ENCODE measurements at regions not wholly inside any gene's neighbourhood (a gene's known extent, or its start where the extent isn't known, plus 50 kb on each side); places are given as distances from the start of the nearest gene placed in this dataset.
"Not testable (repeated sequence)": the region's sequence is repeated elsewhere in the genome, so short reads cannot be mapped to it uniquely, and the experiment has no call there.

DNA sequence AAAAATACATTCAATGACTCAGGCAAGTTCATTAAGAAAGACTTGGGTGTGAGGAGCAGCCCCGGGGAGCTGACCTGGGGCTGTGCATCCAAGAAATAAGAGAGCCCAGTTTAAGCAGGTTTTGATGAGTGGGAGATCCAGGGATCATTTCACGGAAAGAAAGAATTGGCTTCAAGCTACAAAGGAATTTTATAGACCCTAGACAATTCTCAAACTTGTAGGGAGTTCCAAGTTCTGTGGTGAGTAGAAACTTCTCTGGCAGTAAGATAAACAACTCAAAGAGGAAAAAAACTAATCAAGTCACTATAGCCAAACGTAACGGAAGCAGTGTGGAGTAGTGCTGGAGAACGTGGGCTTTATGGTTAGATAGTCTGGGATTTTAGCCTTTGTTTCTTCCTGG lies 175.7 kb upstream of the DDHD1 start:
- no peak for DNase-seq

DNA sequence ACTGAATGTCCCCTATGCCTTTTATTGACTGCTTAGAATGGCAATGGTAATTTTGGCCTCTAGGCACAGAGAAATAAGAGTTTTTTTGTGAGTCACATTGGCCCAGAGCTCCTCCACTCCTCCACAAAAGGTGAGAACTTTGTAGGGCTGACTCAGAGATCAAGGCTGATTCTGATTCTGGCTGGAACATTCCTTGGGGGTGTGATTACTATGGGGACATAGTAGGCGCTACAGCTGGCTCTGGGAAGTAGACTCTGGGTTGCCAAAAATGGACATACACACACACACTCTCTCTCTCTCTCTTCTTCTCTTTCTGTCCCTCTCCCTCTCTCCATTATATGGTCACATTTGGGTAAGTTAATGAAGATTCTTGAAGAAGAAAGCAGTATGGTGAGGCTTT lies 174.6 kb upstream of the DDHD1 start:
- DNase-seq: no peak

DNA sequence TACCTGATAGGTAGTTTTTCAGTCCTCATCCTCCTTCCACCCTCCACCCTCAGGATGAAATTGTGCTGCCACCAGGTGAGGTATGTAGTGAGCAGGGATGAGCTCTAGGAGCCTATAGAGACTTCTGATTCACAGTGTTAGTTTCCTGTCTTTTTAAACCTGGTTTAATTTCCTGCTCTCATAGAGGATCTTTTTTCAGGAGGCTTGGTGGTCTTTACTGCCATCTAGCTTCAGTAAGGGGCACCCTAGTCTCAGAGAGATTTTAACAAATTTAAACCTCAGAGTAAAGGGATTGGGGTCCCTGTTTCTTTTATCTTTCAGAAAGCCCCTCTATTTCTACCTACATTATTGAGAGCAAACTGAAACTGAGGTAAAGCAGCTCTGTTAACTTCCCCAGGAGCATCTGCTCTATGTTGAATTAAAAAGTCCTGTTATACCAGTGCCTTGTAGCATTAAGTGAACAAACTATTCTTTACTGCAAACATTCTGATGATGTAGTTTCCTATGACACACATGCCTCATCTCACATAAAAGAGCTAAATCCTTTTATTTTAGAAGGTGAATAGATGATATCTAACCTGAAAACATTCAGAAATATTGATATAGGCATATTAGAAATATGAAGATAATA lies 172.2 kb upstream of the DDHD1 start:
- no peak for DNase-seq

DNA sequence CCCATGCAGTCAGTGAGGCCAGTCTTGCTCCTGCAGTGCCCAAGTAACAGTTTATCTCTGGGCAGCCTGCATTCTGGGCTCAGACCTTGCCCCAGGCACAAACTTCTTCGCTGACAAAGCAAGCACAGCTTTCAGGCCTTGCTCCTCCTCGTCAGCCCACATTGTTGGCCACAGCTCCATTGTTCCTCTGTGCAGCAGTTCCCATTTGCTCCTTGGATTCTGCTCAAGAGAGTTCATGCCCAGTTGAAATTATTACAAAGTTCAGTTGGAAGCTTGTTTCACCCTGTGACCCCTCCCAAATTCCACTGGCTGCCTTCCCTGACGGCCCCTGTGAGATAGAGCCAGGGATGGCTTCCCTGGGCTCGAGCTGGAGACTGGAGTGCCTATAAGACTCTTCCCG lies 163.4 kb upstream of the DDHD1 start:
- no peak for DNase-seq

DNA sequence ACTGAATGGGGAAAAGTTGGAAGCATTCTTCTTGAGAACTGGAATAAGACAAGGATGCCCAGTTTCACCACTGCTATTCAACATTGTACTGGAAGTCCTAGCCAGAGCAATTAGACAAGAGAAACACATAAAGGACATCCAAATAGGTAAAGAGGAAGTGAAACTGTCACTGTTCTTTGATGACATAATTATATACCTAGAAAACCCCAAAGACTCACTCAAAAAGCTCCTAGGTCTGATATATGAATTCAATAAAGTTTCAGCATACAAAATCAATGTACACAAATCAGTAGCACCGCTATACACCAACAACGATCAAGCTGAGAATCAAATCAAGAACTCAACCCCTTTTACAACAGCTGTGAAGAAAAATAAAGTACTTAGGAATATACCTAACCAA lies 157.3 kb upstream of the DDHD1 start:
- no peak for DNase-seq

DNA sequence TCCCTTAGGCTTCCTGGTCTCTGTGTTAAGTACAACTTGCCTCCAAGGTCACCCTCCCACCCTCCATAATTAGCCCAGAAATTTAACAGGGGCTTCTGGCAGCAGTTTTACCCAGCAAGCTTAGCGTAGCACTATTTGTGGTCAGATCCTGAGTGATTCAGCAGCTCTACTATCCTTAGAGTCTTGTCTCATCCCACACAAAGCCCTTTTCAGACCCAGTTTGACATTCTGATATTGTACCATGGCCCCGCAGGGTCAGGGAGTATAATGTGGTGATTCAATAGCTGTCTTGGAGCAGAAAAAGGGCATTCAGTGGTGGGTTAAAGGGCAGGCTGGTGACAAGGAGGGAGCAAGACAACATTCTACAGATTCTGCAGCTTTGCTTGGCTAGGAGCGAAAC lies 153.8 kb upstream of the DDHD1 start:
- no peak for DNase-seq

DNA sequence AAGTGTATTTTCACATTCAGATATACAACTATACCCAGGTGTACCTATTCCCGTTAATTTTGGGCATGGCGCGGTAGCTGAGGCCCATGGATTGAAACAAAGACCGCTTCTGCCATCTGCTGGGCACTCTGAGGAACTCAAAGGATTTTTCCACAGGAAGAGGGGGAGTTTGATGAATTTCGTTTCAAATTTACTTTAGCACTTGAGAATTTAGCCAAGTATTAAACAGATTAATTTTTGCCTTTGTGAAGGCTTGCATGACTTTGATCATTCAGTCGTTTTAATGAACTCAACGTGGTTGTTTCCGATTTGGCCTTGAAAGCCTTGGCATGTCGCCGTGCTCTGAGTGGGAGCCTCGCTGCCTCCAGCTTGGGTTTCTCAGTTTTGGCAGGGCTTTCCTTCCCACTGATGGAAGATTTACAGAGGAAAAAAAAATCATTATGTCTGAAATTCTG lies 153.2 kb upstream of the DDHD1 start:
- no peak for DNase-seq

DNA sequence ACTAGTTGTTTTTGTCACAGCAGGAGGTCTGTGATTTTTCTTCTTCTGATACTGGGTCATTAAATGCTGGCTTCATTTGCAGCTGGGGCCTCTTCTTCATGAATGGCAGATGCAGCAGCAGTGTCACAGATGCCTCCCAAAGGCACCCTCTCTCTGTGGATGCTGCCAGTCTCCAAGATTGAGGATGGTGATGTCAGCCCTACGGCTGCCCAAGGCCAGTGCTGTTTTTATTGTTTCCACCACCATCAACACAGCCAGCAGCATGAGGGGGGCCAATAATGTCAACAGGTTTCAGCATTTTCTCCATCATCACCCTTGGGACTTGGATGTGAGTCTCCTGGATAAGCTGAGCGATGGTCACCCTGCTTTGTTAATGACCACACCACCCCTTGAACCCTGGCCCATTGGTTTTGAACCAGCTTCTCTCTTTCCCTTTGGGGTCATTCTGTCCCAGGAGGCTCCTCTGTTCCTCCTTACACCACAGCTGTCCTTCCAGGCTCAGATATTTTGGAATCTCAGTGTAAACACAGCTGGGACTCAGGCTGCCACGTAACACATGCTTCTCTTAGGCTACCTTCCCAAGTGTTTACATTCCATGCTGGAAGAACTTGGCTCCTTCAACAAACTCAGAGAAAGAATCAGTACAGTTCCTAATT lies 151.7 kb upstream of the DDHD1 start:
- DNase-seq: no peak

DNA sequence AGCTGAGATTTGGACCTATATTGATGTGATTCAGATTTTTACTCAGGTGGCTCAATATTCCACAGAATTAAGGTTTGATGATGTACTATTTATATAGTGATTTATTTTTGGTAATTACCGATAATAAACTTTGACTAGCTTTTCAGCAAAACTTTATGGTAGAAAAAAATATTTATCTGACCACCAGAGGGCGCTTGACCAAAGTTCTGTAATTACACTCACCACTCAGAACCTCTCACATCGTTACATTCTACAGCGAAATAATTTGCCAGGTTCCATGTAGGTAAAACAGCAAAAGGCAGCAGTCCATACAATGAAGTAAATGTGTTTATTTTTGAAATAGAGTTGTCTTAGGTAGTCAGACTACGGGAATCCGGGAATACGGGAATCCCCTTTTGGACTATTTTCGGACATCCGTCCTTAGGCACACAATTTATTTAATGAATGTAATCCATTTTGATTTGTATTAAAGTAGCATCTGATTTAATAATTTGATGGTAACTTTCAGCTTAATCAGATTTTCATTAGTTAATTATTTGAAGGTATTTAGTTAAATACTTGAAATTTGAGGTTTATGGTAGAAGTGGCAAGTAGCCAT lies 143.0 kb upstream of the DDHD1 start:
- DNase-seq: no peak

DNA sequence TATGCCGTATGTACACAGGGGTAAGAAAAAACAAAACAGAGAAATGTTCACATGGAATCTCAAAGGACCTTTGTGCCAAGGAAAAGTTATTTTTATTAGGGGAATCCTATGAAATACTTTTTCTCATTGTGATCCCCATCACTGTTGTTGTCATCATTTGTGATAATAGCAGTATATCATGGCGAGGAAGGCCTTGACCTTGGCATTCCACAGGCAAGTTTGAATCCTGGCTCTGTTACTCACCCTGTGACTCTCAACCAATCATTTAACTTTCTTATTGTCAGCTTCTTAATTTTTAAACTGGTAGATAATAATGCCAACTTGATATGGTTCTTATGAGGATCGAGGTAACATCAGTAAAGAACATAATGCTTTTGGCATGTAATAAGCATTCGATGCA lies 142.2 kb upstream of the DDHD1 start:
- no peak for DNase-seq

DNA sequence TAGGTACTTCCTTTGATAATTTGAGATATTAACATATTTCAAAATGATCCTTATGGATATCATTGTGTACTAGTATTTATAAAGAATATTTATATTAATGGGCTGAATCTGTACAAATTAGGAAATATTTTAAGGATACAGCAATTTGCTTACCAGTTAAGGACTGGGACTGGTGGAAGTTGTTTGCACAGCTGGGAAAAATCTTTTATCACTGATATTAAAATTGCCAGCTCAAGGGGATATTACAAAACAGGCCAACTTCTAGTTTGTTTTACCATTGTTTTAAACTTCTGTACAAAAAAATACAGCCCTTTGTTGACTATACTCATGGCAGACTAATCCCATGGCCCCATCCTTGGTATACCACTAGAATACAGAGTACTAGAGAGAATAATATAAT lies 133.2 kb upstream of the DDHD1 start:
- no peak for DNase-seq

DNA sequence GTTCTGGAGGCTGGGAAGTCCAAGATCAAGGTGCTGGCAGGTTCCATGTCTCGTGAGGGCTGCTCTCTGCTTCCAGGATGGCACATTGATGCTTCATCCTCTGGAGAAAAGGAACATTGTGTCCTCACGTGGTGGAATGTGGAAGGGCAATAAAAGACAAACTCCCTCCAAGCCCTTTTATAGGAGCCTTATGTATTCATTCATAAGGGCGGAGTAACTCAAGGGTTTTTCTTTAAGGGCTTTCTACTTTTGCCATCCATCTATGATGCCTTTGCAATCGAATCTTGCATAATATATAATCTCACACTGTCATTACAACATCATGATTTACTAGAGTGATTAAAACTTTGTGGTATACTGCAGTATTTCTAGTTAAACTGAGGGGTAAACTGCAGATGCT lies 132.7 kb upstream of the DDHD1 start:
- DNase-seq: no peak

DNA sequence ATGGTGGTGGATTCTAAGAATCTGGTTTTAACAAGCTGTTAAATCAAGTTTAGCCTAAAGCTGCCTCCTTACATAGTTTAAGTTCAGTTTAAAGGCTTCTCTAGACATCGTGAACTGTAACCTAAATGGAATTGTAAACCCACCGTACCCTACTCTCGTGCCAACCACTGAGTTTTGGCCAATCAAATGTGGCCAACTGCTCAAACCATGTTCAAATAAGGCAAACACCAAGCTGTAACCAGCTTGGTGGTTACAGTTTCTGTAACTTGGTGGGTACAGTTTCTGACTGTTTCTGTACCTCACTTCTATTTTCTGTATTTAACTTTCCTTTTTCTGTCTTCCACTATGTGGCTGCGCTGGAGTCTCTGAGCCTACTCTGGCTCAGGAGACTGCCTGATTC lies 131.9 kb upstream of the DDHD1 start:
- DNase-seq: no peak

DNA sequence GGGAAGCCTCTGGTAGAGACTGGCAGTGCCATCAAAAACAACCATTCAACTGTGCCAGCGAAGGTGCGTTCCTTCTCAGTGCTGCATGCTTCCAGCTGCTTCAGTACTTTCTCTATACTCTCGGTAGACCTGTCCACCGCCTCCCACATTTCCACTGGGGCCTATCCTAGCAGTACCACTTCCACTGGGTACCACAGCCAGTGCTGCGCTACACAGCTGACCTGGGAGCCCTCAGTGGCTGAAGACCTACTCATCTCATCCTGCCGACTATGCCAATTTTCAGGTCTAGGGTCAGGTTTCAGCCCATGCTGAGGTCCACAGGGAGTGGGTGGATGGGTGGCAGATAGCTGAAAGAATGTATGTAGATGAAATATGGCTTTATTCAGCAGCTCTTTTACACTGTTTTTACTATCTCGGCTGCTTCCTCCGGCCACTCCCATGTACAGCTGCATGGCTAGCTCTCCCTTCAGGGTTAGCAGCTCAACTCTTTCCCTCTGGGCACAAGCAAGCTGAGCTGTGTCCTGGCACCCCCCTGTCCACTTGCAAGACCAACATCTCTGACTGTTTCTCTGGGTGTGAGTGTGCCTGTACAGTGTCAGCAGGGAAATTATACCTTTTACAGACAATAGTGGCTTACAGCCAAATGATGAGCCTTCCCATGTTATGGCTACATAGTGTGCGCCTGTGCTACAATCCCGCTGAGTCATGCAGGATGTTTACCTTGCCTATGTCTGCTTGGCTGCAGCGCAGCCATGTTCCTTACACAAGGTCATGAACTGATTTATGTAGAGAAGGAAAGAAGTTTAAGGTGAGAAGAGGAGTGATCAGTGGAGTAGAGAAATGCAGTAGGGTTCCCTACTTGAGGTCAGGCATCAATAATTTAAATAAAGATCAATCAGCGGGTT lies 125.7 kb upstream of the DDHD1 start:
- no peak for DNase-seq

DNA sequence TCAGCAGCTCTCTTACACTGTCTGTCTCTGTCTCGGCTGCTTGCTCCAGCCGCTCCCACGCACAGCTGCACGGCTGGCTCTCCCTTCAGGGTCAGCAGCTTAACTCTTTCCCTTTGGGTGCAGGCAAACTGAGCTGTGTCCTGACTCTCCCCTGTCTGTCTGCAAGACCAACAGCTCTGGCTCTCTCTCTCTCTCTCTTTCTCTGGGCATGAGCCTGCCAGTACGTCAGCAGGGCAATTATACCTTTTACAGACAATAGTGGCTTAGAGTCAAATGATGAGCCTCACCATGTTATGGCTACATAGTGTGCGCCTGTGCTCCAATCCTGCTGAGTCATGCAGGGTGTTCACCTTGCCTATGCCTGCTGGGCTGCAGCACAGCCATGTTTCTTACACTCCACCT lies 120.5 kb upstream of the DDHD1 start:
- no peak for DNase-seq

DNA sequence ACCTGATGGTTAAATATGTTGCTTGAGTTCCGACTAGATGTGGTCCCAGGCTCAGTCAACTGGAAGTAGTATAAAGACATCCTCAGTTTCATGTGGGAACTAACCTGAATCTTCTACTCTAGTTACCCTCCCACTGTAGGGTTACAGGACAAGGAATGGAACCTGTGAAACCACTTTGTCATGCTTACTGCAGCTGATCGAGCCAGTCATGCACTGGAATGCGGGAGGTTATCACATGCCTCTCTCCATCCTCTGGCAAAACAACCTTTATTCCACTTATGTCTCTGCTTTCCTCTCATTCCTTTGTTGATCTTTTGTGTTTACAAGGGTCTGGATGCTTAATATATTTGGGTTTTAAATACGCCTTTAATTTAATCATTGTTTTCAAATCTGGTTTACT lies 111.9 kb upstream of the DDHD1 start:
- no peak for DNase-seq

DNA sequence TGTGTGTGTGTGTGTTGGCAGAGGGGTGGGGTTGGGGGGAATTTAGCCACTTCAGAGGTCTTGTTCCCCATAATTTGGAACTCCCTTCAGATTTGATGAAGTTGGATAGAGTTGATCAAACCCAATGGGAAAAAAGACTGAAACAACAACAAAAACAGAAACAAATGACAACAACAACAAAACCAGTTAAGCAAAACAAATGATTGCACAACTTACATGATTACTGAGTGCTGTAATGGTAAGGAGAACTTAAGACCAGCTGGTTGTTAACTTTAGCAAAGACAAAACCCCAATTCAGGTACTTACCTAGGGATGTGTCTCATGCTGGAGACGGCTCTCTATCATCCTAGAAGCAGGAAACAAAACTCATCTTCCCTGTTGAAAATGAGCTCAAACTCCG lies 107.8 kb upstream of the DDHD1 start:
- no peak for DNase-seq

DNA sequence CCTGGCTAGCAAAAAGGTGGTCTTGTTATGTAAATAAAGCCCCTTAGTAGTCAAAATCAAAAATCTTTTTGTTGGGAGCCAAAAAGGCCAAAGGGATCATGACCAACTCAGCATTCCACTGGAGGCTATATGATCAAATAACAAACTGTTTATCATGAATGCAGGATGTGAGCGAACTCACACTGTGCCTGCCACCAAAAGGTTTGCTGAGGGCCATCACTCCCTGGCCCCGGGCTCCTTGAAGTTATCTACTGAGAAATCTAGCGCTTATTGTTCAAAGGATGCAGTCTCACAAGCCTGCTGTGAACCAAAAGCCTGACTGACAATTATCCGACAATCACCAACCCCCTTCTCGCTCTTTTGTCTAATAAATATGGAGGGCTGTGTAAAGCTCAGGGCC lies 107.2 kb upstream of the DDHD1 start:
- DNase-seq: no peak

DNA sequence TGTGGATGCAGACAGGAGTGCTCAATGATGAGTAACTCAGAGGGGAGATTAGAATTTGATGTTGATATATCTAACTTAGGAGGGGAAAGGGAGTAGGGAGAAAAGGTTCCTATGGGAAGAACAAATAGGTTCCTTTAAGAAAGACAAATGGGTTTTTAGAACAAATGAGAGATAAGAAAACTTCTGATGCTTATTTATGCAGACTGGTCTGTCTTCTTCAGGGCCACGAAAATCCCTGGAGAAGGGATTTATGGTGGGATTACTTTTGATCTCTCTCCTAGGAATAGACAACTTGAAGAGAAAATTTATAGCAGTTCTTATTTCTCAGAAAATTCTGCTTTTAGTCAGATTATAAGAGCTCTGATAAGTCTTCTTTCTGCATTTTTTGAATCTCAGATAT lies 99.0 kb upstream of the DDHD1 start:
- DNase-seq: no peak

DNA sequence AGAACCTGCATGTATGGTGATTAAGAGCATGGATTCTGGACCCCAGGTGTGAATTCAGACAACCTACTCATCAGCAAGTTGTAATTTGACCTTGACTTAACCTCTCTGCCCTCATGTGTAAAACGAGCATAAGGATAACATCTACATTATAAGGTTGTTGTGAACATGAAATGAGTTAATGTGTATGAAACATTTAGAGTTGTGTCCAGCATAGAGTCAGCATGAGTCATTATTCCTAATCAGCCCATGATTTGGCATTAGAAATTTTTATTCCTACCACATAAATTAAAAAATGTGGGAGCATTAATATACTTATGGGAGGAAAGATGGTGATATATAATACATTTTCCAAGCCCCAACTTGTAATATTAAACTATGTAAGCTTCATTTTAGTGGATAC lies 95.9 kb upstream of the DDHD1 start:
- no peak for DNase-seq

DNA sequence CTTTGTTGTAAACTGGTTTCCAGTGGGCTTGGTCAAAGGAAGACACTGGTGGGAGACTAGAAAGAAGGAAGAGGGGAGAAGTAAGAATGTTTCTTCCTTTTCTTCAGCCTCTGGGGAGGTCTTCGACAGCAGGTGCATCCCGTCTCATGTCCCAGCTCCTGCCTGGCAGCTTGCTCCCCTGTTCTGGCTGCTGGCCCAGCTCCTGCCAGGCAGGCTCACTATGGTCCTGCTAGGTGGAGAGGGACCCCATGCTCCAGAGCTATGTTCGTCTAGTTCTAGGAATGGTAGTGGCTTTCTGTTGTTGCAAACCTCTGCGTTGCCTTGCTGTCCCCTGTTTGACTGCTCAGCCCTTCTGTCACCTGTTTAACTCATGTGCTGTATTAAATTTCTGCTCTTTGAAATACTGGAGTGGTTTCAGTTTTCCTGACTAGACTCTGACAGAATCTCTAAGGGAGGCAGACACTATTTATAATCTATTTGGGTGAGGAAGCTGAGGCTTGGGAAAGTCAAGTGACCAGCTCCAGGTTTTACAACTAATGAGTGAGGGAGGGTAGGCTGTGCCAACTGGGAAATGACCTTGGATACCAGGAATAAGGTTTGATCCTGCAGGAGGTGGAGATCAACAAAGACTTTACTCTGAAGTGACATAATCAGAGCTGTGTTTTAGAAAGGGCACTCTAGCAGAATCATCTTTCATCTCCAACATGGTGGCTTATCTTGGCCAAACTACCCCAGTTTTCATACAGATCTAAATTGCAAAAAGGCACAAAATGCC lies 94.7 kb upstream of the DDHD1 start:
- no peak for DNase-seq

DNA sequence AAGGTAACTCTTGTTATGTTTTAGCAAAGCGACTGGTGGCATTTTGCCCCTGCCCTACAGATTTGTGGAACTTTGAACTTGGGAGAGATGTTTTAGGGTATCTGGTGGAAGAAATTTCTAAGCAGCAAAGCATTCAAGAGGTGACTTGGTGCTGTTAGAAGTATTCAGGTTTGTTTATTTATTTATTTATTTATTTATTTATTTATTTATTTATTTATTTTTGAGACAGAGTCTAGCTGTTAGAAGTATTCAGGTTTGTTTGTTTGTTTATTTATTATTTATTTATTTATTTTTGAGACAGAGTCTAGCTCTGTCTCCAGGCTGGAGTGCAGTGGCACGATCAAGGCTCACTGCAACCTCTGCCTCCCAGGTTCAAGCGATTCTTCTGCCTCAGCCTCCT lies 89.8 kb upstream of the DDHD1 start:
- not testable (repeated sequence) for DNase-seq

DNA sequence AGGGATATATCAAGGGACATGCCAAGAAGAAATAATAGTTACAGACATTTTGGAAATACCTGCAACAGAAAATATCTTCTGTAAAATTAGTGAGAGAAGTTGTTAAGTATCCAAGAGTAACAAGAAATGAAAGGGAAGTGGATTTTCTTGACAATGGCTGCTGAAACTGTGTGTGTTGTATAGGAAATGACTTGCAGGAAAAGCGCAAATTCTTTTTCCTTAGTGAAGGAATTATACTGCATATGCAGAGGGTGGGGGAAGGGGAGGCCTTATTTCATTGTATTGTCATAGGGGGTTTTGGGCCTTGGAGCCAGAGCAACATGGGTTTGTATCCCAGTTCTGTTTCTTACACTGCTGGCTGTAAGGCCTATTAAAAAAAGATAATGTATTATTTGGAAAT lies 84.4 kb upstream of the DDHD1 start:
- no peak for DNase-seq

All from CD4-positive, alpha-beta T cell treated with Interferon gamma for 1 hour (primary cell).